IMR-90 (cell line): ENCODE measurements at regions not wholly inside any gene's neighbourhood (a gene's known extent, or its start where the extent isn't known, plus 50 kb on each side); places are given as distances from the start of the nearest gene placed in this dataset.

Experiments
- CHD1 ChIP-seq: IDR thresholded peaks from 2 replicates; pipeline ENCODE4 v1.6.1; 2012; ENCODE audit warnings: low read depth, low read length, improper control_type of control experiment
- POLR2A ChIP-seq: IDR thresholded peaks from 2 replicates; pipeline ENCODE4 v1.6.1; 2012; ENCODE audit warnings: mild to moderate bottlenecking, low read depth, low read length

- TF ChIP-seq CHD1 (no peak), POLR2A (no peak)
These were observed 161.2 kb upstream of the C1orf87 start for GRCh38 chr1:60234776-60235175.
